ENCODE measurements at regions not wholly inside any gene's neighbourhood (a gene's known extent, or its start where the extent isn't known, plus 50 kb on each side); places are given as distances from the start of the nearest gene placed in this dataset.
A peak's percentile ranks its signal among the peaks of the same experiment; 100 is the strongest.

GRCh38 chr3:168570404-168571155, 474.9 kb upstream of the GOLIM4 start:
- no peak for DNase-seq

- DNase-seq = no peak
Observed at GRCh38 chr3:168558728-168559411, 463.1 kb upstream of the GOLIM4 start.

GRCh38 chr3:168552251-168552650, 456.5 kb upstream of the GOLIM4 start:
- DNase-seq = no peak

- DNase-seq = peak; percentile 50
Observed at GRCh38 chr3:168548719-168549118, 453.0 kb upstream of the GOLIM4 start.

- no peak for DNase-seq
Observed at GRCh38 chr3:168546707-168547106, 451.0 kb upstream of the GOLIM4 start.

- DNase-seq = peak; percentile 64
Observed at GRCh38 chr3:168545591-168545990, 449.9 kb upstream of the GOLIM4 start.

- DNase-seq = no peak
Observed at GRCh38 chr3:168544097-168544957, 448.6 kb upstream of the GOLIM4 start.

- no peak for DNase-seq
Observed at GRCh38 chr3:168540726-168541125, 445.0 kb upstream of the GOLIM4 start.

GRCh38 chr3:168539909-168540308, 444.2 kb upstream of the GOLIM4 start:
- no peak for DNase-seq

GRCh38 chr3:168534761-168535160, 439.0 kb upstream of the GOLIM4 start:
- DNase-seq = no peak

- DNase-seq = no peak
Observed at GRCh38 chr3:168533600-168533999, 437.9 kb upstream of the GOLIM4 start.

GRCh38 chr3:168532135-168532534, 436.4 kb upstream of the GOLIM4 start:
- no peak for DNase-seq

GRCh38 chr3:168531116-168531515, 435.4 kb upstream of the GOLIM4 start:
- peak; percentile 91 for DNase-seq

GRCh38 chr3:168524129-168524528, 428.4 kb upstream of the GOLIM4 start:
- DNase-seq = no peak

- peak; percentile 54 for DNase-seq
Observed at GRCh38 chr3:168517249-168518071, 421.7 kb upstream of the GOLIM4 start.

- no peak for DNase-seq
Observed at GRCh38 chr3:168514252-168514651, 418.5 kb upstream of the GOLIM4 start.

GRCh38 chr3:168512802-168513201, 417.1 kb upstream of the GOLIM4 start:
- no peak for DNase-seq

- DNase-seq = peak; percentile 48
Observed at GRCh38 chr3:168511428-168512014, 415.8 kb upstream of the GOLIM4 start.

- DNase-seq = no peak
Observed at GRCh38 chr3:168506589-168506988, 410.9 kb upstream of the GOLIM4 start.

- DNase-seq = no peak
Observed at GRCh38 chr3:168501570-168501969, 405.8 kb upstream of the GOLIM4 start.

GRCh38 chr3:168498194-168498593, 402.5 kb upstream of the GOLIM4 start:
- no peak for DNase-seq

GRCh38 chr3:168497741-168498140, 402.0 kb upstream of the GOLIM4 start:
- DNase-seq = no peak
